Memory B cell (primary cell): ENCODE measurements at regions not wholly inside any gene's neighbourhood (a gene's known extent, or its start where the extent isn't known, plus 50 kb on each side); places are given as distances from the start of the nearest gene placed in this dataset.

Experiments used
- ATAC-seq: fragments of 150-1000 bp; cut with Tn5 transposase; 2 replicates; pipeline ENCODE4 v1.10.0; 2021; ENCODE audit warnings: low read depth, mild to moderate bottlenecking, moderate library complexity
- DNase-seq, 2 donors: peaks; one replicate each; pipeline ENCODE4 v3.0.0; 2022; ENCODE audit warnings: low spot score in 2 of 2
- H3K27ac Mint-ChIP-seq: one replicate; pipeline ENCODE4 v1.8.0; 2022; ENCODE audit warnings: mild to moderate bottlenecking, moderate library complexity, mixed read lengths
- H3K27me3 Mint-ChIP-seq: one replicate; pipeline ENCODE4 v1.8.0; 2022; ENCODE audit warnings: mixed read lengths
- H3K36me3 Mint-ChIP-seq: one replicate; pipeline ENCODE4 v1.8.0; 2022; ENCODE audit warnings: mild to moderate bottlenecking, mixed read lengths
- H3K4me1 Mint-ChIP-seq: one replicate; pipeline ENCODE4 v1.8.0; 2022; ENCODE audit warnings: mixed read lengths
- H3K4me3 Mint-ChIP-seq: one replicate; pipeline ENCODE4 v1.8.0; 2022; ENCODE audit warnings: mild to moderate bottlenecking, moderate library complexity, mixed read lengths
- H3K9me3 Mint-ChIP-seq: one replicate; pipeline ENCODE4 v1.8.0; 2022; ENCODE audit warnings: mixed read lengths

DNA sequence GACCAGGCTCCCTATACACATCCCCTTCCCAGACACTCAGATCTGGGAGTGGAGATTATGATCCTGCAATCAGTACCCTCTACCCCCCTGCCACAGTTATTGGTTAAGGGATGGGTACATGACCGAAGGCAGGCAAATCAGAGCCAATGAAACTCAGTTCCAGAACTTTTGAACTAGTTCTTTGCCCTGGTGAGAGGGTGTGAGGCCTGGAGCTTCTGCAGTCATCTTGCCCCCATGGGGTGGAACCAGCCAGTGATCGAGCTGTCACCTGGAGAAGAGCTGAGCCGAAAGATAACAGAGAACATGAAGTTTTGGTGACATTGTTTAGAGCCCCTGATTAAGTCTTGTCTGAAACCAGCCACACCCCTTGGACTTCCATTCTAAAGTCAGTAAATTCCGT lies 88.2 kb upstream of the DUSP5 start:
- H3K27ac Mint-ChIP-seq = no peak overlapping the region
- DNase-seq = no peak
- H3K4me1 Mint-ChIP-seq = peaks cover 29% of the 10 kb centered on the region
- H3K27me3 Mint-ChIP-seq = peaks cover 17% of the 10 kb centered on the region
- no peaks in the 10 kb centered on the region for H3K36me3 Mint-ChIP-seq
- ATAC-seq = no peak
- no peaks in the 10 kb centered on the region for H3K9me3 Mint-ChIP-seq
- no peak overlapping the region for H3K4me3 Mint-ChIP-seq

DNA sequence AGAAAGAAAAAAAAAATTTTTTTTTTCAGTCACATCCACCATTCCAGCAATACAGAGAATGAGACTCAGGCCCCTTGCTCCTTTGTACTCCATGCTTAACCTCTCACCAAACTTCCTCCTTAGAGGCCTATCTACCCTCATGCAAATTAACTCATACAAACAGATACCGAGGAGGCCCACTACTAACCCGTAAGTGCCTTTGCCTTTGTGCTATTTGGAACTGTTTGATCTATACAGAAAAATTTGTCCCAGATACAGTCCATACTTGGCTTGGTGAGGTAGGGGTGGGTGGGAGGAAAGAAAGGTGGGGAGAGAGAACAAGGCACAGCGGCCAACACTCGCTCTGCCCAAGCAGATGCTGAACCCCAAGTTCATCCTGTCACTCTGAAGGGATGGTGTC lies 87.8 kb upstream of the DUSP5 start:
- H3K9me3 Mint-ChIP-seq = no peaks in the 10 kb centered on the region
- ATAC-seq (peak; percentile 23), DNase-seq (no peak)
- peaks cover 33% of the 10 kb centered on the region for H3K4me1 Mint-ChIP-seq
- peaks cover 17% of the 10 kb centered on the region for H3K27me3 Mint-ChIP-seq
- H3K4me3 Mint-ChIP-seq = no peak overlapping the region
- H3K36me3 Mint-ChIP-seq = no peaks in the 10 kb centered on the region
- H3K27ac Mint-ChIP-seq = no peak overlapping the region

DNA sequence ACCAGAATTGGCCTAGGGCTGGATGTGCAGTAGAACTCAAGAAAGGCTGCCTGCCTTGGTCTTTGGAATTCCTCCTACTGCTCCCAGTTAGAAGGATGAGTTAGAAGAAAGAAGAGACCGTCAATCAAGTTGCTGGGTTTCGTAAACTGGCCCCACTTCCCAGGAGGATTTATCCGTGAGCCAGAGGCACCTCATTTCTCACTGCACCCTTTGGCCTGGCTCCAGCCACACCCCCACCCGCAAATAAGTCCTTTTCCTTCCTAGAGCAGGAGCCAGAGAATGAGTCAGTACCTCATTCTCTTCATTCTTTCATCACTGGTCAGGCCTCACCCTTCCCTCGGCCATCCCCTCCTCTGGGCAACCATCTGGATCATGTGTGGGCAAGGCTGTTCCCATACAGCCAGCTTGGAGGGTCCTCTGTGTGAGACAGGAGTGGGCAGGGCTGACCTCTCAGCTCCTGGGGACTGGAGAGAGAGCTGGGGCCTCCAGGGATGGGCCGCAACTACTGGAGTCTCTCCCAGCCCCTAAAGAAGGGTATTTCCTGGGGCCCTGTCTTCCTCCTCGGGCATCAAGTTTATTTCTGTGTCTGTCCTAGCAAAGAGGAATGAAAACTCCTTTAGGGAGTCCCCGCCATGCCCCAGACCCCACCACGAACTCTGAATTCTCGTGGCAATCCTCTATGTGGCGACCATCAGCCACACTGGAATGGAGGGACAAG lies 87.2 kb upstream of the DUSP5 start:
- peaks cover 17% of the 10 kb centered on the region for H3K27me3 Mint-ChIP-seq
- no peak overlapping the region for H3K4me3 Mint-ChIP-seq
- no peaks in the 10 kb centered on the region for H3K36me3 Mint-ChIP-seq
- no peaks in the 10 kb centered on the region for H3K9me3 Mint-ChIP-seq
- no peak for ATAC-seq
- no peak overlapping the region for H3K27ac Mint-ChIP-seq
- DNase-seq = no peak
- peaks cover 37% of the 10 kb centered on the region for H3K4me1 Mint-ChIP-seq

DNA sequence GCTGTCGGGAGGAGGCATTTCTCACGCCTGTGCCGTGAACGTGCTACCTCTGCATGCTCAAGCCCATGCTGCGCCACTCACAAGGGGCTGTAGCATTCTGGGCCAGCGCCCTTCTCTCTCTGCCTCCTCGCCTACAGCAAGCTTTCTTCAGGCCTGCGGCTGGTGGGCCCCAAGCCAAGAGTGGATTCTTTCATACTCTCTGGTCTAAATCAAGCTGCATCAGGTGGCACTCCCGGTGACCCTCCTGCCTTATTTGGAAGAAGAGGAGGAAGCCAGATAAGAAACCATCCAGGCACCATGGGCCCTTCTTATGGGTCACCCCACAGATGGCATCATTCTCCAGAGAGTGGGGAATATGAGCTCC lies 86.7 kb upstream of the DUSP5 start:
- peaks cover 37% of the 10 kb centered on the region for H3K4me1 Mint-ChIP-seq
- no peak for ATAC-seq
- no peak overlapping the region for H3K27ac Mint-ChIP-seq

DNA sequence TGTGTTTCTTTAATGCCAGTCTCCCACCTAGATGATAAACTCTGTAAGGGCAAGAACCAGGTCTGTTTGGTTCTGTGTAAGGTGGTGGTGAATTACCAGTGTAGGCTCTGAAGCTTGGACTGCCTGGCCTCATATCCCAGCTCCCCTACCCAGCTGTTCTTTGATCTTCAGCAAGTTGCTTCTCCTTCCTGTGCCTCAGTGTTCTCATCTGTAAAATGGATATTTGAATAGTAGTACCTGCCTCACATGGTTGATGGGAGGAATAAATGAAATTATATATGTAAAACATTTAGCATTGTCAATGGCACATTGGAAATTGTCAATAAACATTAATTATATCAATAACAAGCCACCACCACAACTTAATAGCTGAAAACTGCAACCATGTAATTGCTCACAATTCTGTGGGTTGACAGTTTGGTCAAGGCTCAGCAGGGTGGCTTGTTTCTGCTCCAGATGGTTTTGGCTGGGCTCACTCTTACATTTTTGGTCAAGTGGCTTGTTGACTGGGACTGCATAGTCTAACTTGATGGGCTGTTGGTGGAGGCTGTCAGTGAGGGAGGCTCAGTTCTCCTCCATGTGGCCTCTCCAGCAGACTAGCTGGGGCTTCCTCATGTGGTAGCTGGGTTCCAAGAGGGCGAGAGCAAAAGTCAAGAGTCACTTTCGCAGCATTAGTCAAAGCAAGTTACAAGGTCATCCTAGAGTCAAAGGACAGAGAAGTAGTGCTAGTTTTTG lies 84.5 kb upstream of the DUSP5 start:
- H3K9me3 Mint-ChIP-seq = no peaks in the 10 kb centered on the region
- no peaks in the 10 kb centered on the region for H3K36me3 Mint-ChIP-seq
- peak overlapping the region; percentile 19 for H3K4me3 Mint-ChIP-seq
- peaks cover 5% of the 10 kb centered on the region for H3K27me3 Mint-ChIP-seq
- DNase-seq (no peak), ATAC-seq (no peak)
- H3K4me1 Mint-ChIP-seq = peaks cover 37% of the 10 kb centered on the region
- peak overlapping the region; percentile 51 for H3K27ac Mint-ChIP-seq

More for the DNA sequence above, 86.7 kb upstream of the DUSP5 start:
- no peaks in the 10 kb centered on the region for H3K36me3 Mint-ChIP-seq
- no peak for DNase-seq
- H3K27me3 Mint-ChIP-seq = peaks cover 15% of the 10 kb centered on the region
- no peaks in the 10 kb centered on the region for H3K9me3 Mint-ChIP-seq
- no peak overlapping the region for H3K4me3 Mint-ChIP-seq

DNA sequence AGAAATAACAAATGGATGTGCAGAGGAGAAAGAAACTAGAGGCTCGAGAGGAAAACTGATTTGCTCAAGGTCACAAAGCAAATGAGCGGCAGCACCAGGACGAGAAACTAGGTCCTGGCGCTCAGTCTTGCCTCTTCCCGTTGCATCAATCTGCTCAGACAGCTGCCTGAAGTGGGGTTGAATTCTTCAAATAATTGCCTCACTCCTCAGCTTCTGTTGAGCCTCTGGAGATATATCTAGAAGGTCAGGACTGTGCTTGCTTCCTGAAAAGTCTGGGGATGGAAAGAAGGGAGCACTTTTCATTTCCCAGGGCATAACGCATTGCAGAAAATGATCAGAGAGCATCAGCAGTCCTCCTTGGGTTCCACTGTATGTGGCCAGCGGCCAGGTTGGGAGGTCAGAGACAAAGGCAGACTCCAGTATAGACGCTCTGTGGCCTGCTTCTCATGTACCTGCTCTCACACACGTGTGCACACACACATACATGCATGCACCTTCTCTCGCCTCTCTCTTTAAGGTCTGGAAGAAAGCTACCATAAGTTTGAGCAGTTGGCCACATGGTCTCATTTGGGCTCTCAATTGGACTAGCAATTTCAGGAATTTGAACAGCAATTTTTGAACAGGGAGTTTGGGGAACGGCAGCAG lies 83.7 kb upstream of the DUSP5 start:
- ATAC-seq = peak; percentile 9
- Mint-ChIP-seq H3K27me3 (peaks cover 3% of the 10 kb centered on the region), H3K9me3 (no peaks in the 10 kb centered on the region), H3K4me3 (peak overlapping the region; percentile 28), H3K27ac (peak overlapping the region; percentile 83), H3K36me3 (no peaks in the 10 kb centered on the region), H3K4me1 (peaks cover 37% of the 10 kb centered on the region)
- DNase-seq = peak in 1 of 2 donors; percentile 20

DNA sequence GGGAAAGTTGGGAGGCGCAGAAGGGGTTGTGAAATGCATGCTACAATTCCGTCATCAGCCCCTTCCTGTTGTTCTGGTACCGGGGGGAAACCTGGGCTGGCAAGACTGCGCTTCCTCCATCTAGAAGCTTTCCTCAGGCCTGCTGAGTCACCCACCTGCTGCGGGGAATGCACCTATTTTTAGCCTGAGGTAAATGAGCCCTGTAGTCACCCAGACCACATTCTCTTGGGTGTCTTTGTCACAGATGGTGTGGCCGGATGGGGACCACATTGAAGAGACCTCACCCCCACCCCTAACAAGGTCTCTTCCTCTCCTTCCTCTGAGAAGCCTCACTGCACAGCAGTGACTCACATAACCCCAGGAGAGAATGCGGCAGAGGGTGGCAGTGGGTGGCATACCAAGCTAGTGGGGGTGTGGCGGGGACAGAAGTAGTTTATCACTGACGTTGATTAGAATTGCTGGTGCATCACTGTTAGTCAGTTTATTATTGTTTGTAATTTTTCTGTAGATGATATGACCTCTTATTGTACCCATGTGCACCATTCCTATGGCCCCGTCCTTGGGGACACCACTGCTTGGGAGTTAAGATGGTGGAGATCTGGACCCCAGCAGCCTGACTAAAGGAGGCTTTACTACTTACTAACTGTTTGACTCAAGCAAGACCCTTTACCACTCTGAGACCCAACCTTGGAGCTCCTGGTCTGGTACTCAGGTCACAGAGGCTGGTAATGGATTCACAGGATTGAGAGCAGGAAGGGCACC lies 83.0 kb upstream of the DUSP5 start:
- Mint-ChIP-seq H3K9me3 (no peaks in the 10 kb centered on the region), H3K27me3 (peaks cover 7% of the 10 kb centered on the region), H3K27ac (peak overlapping the region; percentile 83), H3K4me3 (peak overlapping the region; percentile 28), H3K36me3 (no peaks in the 10 kb centered on the region), H3K4me1 (peaks cover 37% of the 10 kb centered on the region)
- DNase-seq (peak; percentile 63 to 83), ATAC-seq (peak; percentile 88)

DNA sequence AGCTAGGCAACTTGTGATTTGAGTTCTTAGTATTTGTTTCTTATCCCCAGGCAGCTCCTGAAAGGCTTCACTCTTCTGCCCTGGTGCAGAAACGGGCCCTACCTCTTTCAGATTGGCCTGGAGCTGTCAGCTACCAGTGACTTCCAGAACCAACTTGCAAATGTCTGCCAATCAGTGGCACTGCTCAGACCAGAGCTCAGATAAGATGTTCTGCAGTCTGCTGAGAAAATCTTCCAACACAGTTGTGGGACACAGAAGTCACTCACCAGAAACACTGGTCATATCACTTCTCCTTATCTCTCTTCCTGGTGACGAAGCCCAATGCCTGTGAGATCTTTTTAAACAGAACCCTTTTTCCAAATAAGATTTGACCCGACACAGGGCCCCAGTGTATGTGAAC lies 81.9 kb upstream of the DUSP5 start:
- peaks cover 39% of the 10 kb centered on the region for H3K4me1 Mint-ChIP-seq
- H3K27ac Mint-ChIP-seq = peak overlapping the region; percentile 17
- ATAC-seq (no peak), DNase-seq (no peak)
- H3K36me3 Mint-ChIP-seq = no peaks in the 10 kb centered on the region
- peaks cover 15% of the 10 kb centered on the region for H3K27me3 Mint-ChIP-seq
- H3K4me3 Mint-ChIP-seq = no peak overlapping the region
- H3K9me3 Mint-ChIP-seq = no peaks in the 10 kb centered on the region

DNA sequence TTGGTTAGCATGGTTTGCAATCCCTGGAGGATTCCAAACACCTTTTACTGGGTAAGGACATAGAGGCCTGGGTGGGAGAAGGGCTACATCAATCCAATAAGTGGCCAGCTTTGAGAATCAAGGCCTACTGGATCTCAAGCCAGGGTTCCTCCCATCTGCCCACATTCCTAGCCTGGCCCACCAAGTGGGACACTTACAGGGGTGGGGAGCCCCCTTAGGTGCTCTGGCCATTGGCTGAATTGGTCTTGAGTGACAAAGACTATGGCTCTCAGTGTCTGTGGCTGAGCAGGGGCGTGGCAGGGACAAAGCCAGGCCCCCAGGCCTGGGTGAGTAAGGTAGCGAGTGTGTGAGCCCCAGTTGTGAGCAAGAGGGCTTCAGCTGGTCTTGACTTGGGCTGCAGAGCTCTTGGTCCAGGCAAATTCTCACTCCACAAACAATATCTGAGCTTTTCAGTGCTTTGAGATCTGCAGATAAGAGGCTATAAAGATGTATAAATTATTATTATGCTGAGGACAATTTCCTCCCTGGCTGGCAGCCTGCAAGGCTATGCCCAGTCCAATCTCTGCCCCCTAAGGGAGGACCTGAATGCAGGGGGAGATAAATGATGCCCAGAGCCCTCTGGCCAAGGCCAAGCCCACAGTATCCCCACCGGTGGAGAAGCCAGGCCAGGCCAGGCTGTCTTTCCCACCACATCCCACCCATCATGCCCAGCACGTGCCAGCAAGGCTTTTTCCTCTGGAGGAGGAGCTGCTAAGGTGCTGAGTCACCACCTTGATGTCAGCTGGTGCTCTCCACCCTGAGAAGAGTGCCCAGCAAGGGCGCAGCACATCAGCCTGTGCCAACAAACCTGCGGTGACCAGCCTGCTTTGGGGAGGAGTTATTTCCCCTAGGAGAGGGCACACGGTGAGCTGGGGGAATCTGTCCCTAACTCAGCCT lies 80.7 kb upstream of the DUSP5 start:
- peaks cover 48% of the 10 kb centered on the region for H3K4me1 Mint-ChIP-seq
- H3K36me3 Mint-ChIP-seq = no peaks in the 10 kb centered on the region
- no peak overlapping the region for H3K4me3 Mint-ChIP-seq
- ATAC-seq = no peak
- H3K27me3 Mint-ChIP-seq = peaks cover 17% of the 10 kb centered on the region
- no peak overlapping the region for H3K27ac Mint-ChIP-seq
- no peaks in the 10 kb centered on the region for H3K9me3 Mint-ChIP-seq
- DNase-seq = no peak

DNA sequence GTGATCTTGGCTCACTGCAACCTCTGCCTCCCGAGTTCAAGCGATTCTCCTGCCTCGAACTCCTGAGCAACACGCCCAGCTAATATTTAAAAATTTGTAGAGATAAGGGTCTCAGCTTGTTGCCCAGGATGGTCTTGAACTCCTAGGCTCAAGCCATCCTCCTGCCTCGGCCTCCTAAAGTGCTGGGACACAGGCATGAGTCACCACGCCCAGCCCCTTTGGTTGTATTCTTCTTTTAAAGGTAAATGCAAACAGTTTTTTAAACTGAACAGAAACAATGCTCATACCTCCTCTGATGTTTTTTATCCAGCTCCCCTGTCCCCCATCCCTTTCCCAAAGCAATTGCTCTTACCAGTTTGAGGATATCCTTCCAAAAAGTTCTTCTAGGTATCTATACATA lies 79.5 kb upstream of the DUSP5 start:
- no peak for ATAC-seq
- Mint-ChIP-seq H3K9me3 (no peaks in the 10 kb centered on the region), H3K27me3 (peaks cover 19% of the 10 kb centered on the region), H3K4me3 (no peak overlapping the region), H3K36me3 (no peaks in the 10 kb centered on the region), H3K27ac (no peak overlapping the region), H3K4me1 (peaks cover 41% of the 10 kb centered on the region)
- DNase-seq = no peak

DNA sequence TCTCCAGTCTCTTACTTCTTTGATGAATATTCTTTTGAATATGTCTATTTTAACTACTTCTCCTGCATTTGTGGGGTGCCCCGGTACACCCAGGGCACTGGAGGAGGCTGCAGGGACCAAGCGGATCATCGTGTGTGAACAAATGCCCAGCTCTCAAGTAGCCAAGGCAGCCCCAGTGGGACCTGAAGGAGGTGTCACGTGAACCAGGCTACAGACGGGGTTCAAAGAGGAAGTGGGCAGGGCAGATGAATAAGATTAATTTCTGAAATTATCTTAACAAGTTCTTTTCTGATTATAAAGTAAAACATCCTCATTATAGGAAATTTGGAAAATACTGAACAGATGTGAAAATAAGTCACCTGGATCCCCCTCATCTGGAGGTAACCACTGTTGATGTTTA lies 78.4 kb upstream of the DUSP5 start:
- Mint-ChIP-seq H3K9me3 (no peaks in the 10 kb centered on the region), H3K4me1 (peaks cover 33% of the 10 kb centered on the region), H3K27me3 (peaks cover 19% of the 10 kb centered on the region), H3K27ac (no peak overlapping the region), H3K36me3 (no peaks in the 10 kb centered on the region), H3K4me3 (no peak overlapping the region)
- ATAC-seq (no peak), DNase-seq (no peak)

DNA sequence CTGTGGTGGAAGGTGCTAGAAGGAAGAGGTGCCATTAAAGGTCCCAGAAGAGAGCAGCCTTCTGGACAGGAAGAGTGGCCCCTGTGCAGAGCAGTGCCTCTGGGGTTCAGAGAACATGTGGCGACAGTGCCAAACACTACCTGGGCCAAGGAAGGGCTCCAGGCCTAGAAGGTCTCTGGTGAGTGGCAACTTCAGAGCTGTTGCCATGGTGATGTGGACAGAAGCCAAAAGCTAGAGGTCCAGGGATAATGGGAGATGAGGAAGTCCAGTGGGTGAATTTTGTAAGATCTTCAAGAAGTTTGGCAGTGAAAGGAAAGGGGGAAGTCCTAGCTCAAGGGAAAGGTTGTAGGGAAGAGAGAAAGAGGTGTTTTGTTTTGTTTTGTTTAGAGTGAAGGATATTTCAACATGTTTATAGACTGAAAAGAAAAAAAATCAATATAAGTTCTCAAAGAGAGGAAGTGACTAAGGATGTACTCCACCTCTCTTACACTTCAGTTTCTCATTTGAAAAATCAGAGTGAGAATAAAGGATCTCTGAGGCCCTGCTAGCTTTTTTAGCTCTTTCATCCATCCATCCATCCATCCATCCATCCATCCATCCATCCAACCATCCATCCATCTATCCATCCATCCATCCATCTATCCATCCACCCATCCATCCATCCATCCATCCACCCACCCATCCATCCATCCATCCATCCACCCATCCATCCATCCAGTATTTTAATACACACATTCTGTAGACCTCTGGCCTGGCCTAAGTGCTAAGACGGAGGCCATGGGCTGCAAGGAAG lies 77.1 kb upstream of the DUSP5 start:
- Mint-ChIP-seq H3K4me3 (no peak overlapping the region), H3K36me3 (no peaks in the 10 kb centered on the region), H3K27me3 (peaks cover 19% of the 10 kb centered on the region), H3K9me3 (no peaks in the 10 kb centered on the region), H3K4me1 (peaks cover 22% of the 10 kb centered on the region), H3K27ac (peak overlapping the region; percentile 43)
- DNase-seq = no peak
- ATAC-seq = peak; percentile 32
